Ectodermal cell (in vitro differentiated cells): ENCODE measurements at regions not wholly inside any gene's neighbourhood (a gene's known extent, or its start where the extent isn't known, plus 50 kb on each side); places are given as distances from the start of the nearest gene placed in this dataset.
"Not testable (repeated sequence)": the region's sequence is repeated elsewhere in the genome, so short reads cannot be mapped to it uniquely, and the experiment has no call there.

Source experiments
- H3K27ac ChIP-seq: 2 replicates; pipeline ENCODE4 v1.7.0; 2013; ENCODE audit warnings: mild to moderate bottlenecking, low read depth, low read length; ENCODE audit not compliant: insufficient read depth, poor library complexity, severe bottlenecking
- H3K27me3 ChIP-seq: 2 replicates; pipeline ENCODE4 v1.7.0; 2013; ENCODE audit warnings: mild to moderate bottlenecking, low read length; ENCODE audit not compliant: insufficient read depth, control insufficient read depth, poor library complexity, severe bottlenecking
- H3K36me3 ChIP-seq: one replicate; pipeline ENCODE4 v1.7.0; 2013; ENCODE audit warnings: low read length; ENCODE audit not compliant: control insufficient read depth, insufficient read depth
- H3K4me1 ChIP-seq: one replicate; pipeline ENCODE4 v1.7.0; 2013; ENCODE audit warnings: low read length; ENCODE audit not compliant: control insufficient read depth, insufficient read depth
- H3K4me3 ChIP-seq: 2 replicates; pipeline ENCODE4 v1.7.0; 2013; ENCODE audit warnings: low read depth, low read length, control low read depth; ENCODE audit not compliant: insufficient read depth
- H3K9me3 ChIP-seq: 2 replicates; pipeline ENCODE4 v1.7.0; 2013; ENCODE audit warnings: mild to moderate bottlenecking, low read length, moderate library complexity; ENCODE audit not compliant: control insufficient read depth
- WGBS, 2 experiments: methylation state at CpG; one replicate each; pipeline ENCODE4 v1.1.7; 2013; ENCODE audit warnings: missing lambda C conversion rate in 2 of 2; 5-methylcytosine and 5-hydroxymethylcytosine counted together

GRCh38 chr1:177427811-177428210 lies 257.1 kb downstream of the BRINP2 start:
- 93 to 100% methylated on average over 1 of the region's 1 CpG for WGBS, 2 experiments
- Histone ChIP-seq H3K27me3 (no peaks in the 10 kb centered on the region), H3K27ac (no peak overlapping the region), H3K9me3 (no peaks in the 10 kb centered on the region), H3K4me3 (no peak overlapping the region), H3K4me1 (no peaks in the 10 kb centered on the region), H3K36me3 (no peaks in the 10 kb centered on the region)

DNA sequence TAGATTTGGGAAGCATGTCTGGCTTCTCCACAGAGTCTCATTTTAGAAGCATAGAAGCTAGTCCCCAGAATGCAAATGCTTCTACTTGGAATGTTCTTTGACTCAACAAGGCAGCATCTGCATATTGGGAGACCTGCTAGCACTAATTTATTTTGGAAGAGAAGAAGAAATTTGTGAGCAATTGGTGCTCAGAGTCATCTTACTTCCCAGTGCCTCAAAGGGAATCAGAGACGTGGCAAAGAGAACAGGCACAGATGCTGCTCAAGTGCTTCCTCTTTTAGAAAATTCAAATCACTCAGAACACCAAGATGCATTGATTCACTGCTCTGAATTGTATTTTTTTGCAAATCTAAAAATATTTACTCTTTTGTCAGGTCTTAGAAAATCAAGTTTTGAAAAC lies 255.7 kb downstream of the BRINP2 start:
- no peak overlapping the region for H3K4me3 ChIP-seq
- no peak overlapping the region for H3K27ac ChIP-seq
- 82 to 88% methylated on average over 1 of the region's 1 CpG for WGBS, 2 experiments
- H3K9me3 ChIP-seq = no peaks in the 10 kb centered on the region
- H3K27me3 ChIP-seq = no peaks in the 10 kb centered on the region
- no peaks in the 10 kb centered on the region for H3K4me1 ChIP-seq
- H3K36me3 ChIP-seq = no peaks in the 10 kb centered on the region

GRCh38 chr1:177425199-177425598 lies 254.4 kb downstream of the BRINP2 start:
- H3K36me3 ChIP-seq = no peaks in the 10 kb centered on the region
- H3K9me3 ChIP-seq = no peaks in the 10 kb centered on the region
- WGBS, 2 experiments = 98% methylated on average over 7 to 8 of the region's 8 CpGs

DNA sequence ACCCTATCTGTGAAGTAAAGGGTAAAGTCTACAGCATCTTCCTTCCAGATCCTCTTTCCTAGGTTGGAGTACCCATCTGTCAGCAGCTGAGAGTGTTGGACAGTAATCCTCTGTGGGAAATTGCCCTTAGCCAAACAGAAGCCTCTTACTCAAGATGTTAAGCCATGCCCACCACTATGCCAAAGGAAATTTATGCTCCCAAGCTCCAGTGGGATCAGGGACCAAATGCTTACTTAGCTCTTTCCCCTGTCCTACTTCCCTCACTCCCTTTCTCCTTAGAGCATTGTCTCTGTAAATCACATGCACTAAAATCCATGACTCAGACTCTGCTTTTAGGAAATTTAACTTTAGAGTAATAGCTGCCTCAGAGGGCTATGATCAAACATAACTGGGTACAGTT lies 254.0 kb downstream of the BRINP2 start:
- Histone ChIP-seq H3K36me3 (no peaks in the 10 kb centered on the region), H3K27ac (no peak overlapping the region), H3K4me3 (no peak overlapping the region), H3K4me1 (no peaks in the 10 kb centered on the region), H3K9me3 (no peaks in the 10 kb centered on the region), H3K27me3 (no peaks in the 10 kb centered on the region)

More at GRCh38 chr1:177425199-177425598, 254.4 kb downstream of the BRINP2 start:
- no peak overlapping the region for H3K4me3 ChIP-seq
- no peaks in the 10 kb centered on the region for H3K4me1 ChIP-seq
- H3K27ac ChIP-seq = no peak overlapping the region
- no peaks in the 10 kb centered on the region for H3K27me3 ChIP-seq

- WGBS, 2 experiments = 69 to 82% methylated on average over 2 of the region's 2 CpGs
- Histone ChIP-seq H3K9me3 (no peaks in the 10 kb centered on the region), H3K36me3 (no peaks in the 10 kb centered on the region), H3K4me3 (no peak overlapping the region), H3K27ac (no peak overlapping the region), H3K4me1 (no peaks in the 10 kb centered on the region), H3K27me3 (no peaks in the 10 kb centered on the region)
These were observed 252.3 kb downstream of the BRINP2 start for GRCh38 chr1:177423090-177423489.

- Histone ChIP-seq H3K27me3 (no peaks in the 10 kb centered on the region), H3K4me1 (no peaks in the 10 kb centered on the region), H3K36me3 (no peaks in the 10 kb centered on the region), H3K4me3 (no peak overlapping the region), H3K27ac (no peak overlapping the region), H3K9me3 (no peaks in the 10 kb centered on the region)
- 31 to 40% methylated on average over 3 of the region's 3 CpGs for WGBS, 2 experiments
These were observed 243.3 kb downstream of the BRINP2 start for GRCh38 chr1:177413982-177414596.

DNA sequence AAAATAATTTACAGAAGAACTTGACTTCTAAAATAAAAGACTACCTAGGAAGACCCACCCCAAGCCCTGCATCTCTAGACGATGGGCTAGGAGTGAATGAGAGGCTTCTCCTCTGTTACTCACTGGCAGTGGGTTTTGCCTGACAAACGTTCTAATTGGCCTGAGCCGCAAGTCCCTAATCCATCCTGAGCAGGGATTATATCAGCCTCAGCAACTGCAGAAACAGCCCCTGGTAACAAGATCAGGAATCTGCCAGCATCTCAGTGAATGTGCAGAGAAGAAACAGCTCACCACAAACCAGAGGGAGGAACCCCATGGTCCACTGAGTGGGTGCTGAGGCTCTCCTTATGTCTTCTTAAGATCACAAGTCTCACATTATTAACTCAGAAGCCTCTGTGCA lies 240.6 kb downstream of the BRINP2 start:
- WGBS, 2 experiments = 68 to 71% methylated on average over 3 of the region's 3 CpGs
- Histone ChIP-seq H3K36me3 (no peaks in the 10 kb centered on the region), H3K4me3 (no peak overlapping the region), H3K9me3 (no peaks in the 10 kb centered on the region), H3K4me1 (no peaks in the 10 kb centered on the region), H3K27ac (no peak overlapping the region), H3K27me3 (no peaks in the 10 kb centered on the region)

GRCh38 chr1:177410179-177410766 lies 239.5 kb downstream of the BRINP2 start:
- no peaks in the 10 kb centered on the region for H3K36me3 ChIP-seq
- no peak overlapping the region for H3K27ac ChIP-seq
- no peaks in the 10 kb centered on the region for H3K9me3 ChIP-seq
- no peaks in the 10 kb centered on the region for H3K4me1 ChIP-seq
- no peaks in the 10 kb centered on the region for H3K27me3 ChIP-seq
- WGBS, 2 experiments = 83 to 90% methylated on average over 5 of the region's 5 CpGs
- no peak overlapping the region for H3K4me3 ChIP-seq

- H3K27ac ChIP-seq, H3K4me3 ChIP-seq, H3K36me3 ChIP-seq, H3K9me3 ChIP-seq, H3K4me1 ChIP-seq, H3K27me3 ChIP-seq: not testable (repeated sequence)
- 90 to 92% methylated on average over 14 of the region's 14 CpGs for WGBS, 2 experiments
These were observed 235.6 kb downstream of the BRINP2 start for GRCh38 chr1:177406323-177406722.

GRCh38 chr1:177392336-177392735 lies 221.6 kb downstream of the BRINP2 start:
- Histone ChIP-seq H3K27ac (no peak overlapping the region), H3K36me3 (no peaks in the 10 kb centered on the region), H3K4me3 (no peak overlapping the region), H3K9me3 (no peaks in the 10 kb centered on the region), H3K27me3 (no peaks in the 10 kb centered on the region), H3K4me1 (no peaks in the 10 kb centered on the region)
- WGBS, 2 experiments = 92 to 96% methylated on average over 3 of the region's 3 CpGs
